MM.1S (cell line): ENCODE measurements at regions not wholly inside any gene's neighbourhood (a gene's known extent, or its start where the extent isn't known, plus 50 kb on each side); places are given as distances from the start of the nearest gene placed in this dataset.
"Not testable (repeated sequence)": the region's sequence is repeated elsewhere in the genome, so short reads cannot be mapped to it uniquely, and the experiment has no call there.

Source experiments
- DNase-seq: peaks from one replicate; pipeline ENCODE4 v3.0.0-alpha.2; 2015
- H2AFZ ChIP-seq: fragments of 300-600 bp; sonication (generic); 2 replicates; pipeline ENCODE4 v1.6.0; 2016; ENCODE audit warnings: antibody characterized with exemption, low read length
- H3F3A ChIP-seq: fragments of 300-600 bp; sonication (generic); 2 replicates; pipeline ENCODE4 v1.6.1; 2016; ENCODE audit warnings: mild to moderate bottlenecking, antibody characterized with exemption, low read length, moderate library complexity, mixed read lengths; ENCODE audit not compliant: insufficient read depth
- H3K27ac ChIP-seq: fragments of 300-600 bp; sonication (generic); 2 replicates; pipeline ENCODE4 v1.5.1; 2016; ENCODE audit warnings: mild to moderate bottlenecking, low read length
- H3K27me3 ChIP-seq: fragments of 300-600 bp; sonication (generic); replicated peaks from 2 replicates; pipeline ENCODE4 v1.6.0; 2016; ENCODE audit warnings: low read length; ENCODE audit not compliant: insufficient read depth
- H3K36me3 ChIP-seq: fragments of 300-600 bp; sonication (generic); replicated peaks from 2 replicates; pipeline ENCODE4 v1.6.1; 2016; ENCODE audit warnings: mild to moderate bottlenecking, low read length, mixed read lengths; ENCODE audit not compliant: insufficient read depth
- H3K4me1 ChIP-seq: fragments of 300-600 bp; sonication (generic); 2 replicates; pipeline ENCODE4 v1.6.1; 2016; ENCODE audit warnings: low read length, mixed read lengths
- H3K4me2 ChIP-seq: fragments of 300-600 bp; sonication (generic); 2 replicates; pipeline ENCODE4 v1.6.0; 2016; ENCODE audit warnings: low read depth, low read length
- H3K4me3 ChIP-seq: fragments of 300-600 bp; sonication (generic); 2 replicates; pipeline ENCODE4 v1.5.1; 2016; ENCODE audit warnings: low read length, mixed read lengths
- H3K79me2 ChIP-seq: fragments of 300-600 bp; sonication (generic); 2 replicates; pipeline ENCODE4 v1.6.1; 2016; ENCODE audit warnings: mixed run types, low read length, mixed read lengths
- H3K9ac ChIP-seq: fragments of 300-600 bp; sonication (generic); 2 replicates; pipeline ENCODE4 v1.6.1; 2016; ENCODE audit warnings: low read length, mixed read lengths
- H3K9me2 ChIP-seq: fragments of 300-600 bp; sonication (generic); replicated peaks from 2 replicates; pipeline ENCODE4 v1.6.1; 2016; ENCODE audit warnings: mild to moderate bottlenecking, low read length, mixed read lengths; ENCODE audit not compliant: insufficient read depth
- H3K9me3 ChIP-seq: fragments of 300-600 bp; sonication (generic); replicated peaks from 2 replicates; pipeline ENCODE4 v1.6.1; 2016; ENCODE audit warnings: mild to moderate bottlenecking, low read length, mixed read lengths; ENCODE audit not compliant: insufficient read depth
- H4K20me1 ChIP-seq: fragments of 300-600 bp; sonication (generic); 2 replicates; pipeline ENCODE4 v1.6.1; 2016; ENCODE audit warnings: mild to moderate bottlenecking, low read length, moderate library complexity, mixed read lengths; ENCODE audit not compliant: insufficient read depth
- EZH2 ChIP-seq: fragments of 300-600 bp; sonication (generic); optimal IDR thresholded peaks from 2 replicates; pipeline ENCODE3; 2017; ENCODE audit warnings: low read depth, mild to moderate bottlenecking, antibody characterized with exemption, low read length, mixed read lengths
- EZH2phosphoT487 ChIP-seq: fragments of 300-600 bp; sonication (generic); IDR thresholded peaks from 2 replicates; pipeline ENCODE4 v1.6.1; 2018; ENCODE audit warnings: antibody characterized with exemption, low read length
- TF ChIP-seq, protein P1 (sequence below): fragments of 300-600 bp; sonication (generic); IDR thresholded peaks from 2 replicates; pipeline ENCODE4 v1.5.1; 2016; ENCODE audit warnings: antibody characterized with exemption, low read length, mixed read lengths

GRCh38 chr17:77332981-77333685, 192.4 kb downstream of the SEC14L1 start:
- peak overlapping the region; percentile 74 for H3K9ac ChIP-seq
- peaks cover 85% of the 10 kb centered on the region for H3K79me2 ChIP-seq
- no peaks in the 10 kb centered on the region for H3K27me3 ChIP-seq
- TF ChIP-seq, protein P1, sequence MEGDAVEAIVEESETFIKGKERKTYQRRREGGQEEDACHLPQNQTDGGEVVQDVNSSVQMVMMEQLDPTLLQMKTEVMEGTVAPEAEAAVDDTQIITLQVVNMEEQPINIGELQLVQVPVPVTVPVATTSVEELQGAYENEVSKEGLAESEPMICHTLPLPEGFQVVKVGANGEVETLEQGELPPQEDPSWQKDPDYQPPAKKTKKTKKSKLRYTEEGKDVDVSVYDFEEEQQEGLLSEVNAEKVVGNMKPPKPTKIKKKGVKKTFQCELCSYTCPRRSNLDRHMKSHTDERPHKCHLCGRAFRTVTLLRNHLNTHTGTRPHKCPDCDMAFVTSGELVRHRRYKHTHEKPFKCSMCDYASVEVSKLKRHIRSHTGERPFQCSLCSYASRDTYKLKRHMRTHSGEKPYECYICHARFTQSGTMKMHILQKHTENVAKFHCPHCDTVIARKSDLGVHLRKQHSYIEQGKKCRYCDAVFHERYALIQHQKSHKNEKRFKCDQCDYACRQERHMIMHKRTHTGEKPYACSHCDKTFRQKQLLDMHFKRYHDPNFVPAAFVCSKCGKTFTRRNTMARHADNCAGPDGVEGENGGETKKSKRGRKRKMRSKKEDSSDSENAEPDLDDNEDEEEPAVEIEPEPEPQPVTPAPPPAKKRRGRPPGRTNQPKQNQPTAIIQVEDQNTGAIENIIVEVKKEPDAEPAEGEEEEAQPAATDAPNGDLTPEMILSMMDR = no peak
- no peak for TF ChIP-seq EZH2
- no peak for TF ChIP-seq EZH2phosphoT487
- no peaks in the 10 kb centered on the region; the same call in 1 of the 2 replicates for H3K9me3 ChIP-seq
- H3K36me3 ChIP-seq = peaks cover 3% of the 10 kb centered on the region; the same call in 1 of the 2 replicates
- 0 out of 2 replicates have a peak, but pooled peaks cover 5% of the 10 kb centered on the region for H4K20me1 ChIP-seq
- no peak overlapping the region for H2AFZ ChIP-seq
- H3K27ac ChIP-seq = peak overlapping the region; percentile 77
- H3K9me2 ChIP-seq = no peaks in the 10 kb centered on the region
- H3K4me2 ChIP-seq = peak overlapping the region; percentile 90
- peaks cover 27% of the 10 kb centered on the region for H3F3A ChIP-seq
- peak overlapping the region; percentile 56 for H3K4me3 ChIP-seq
- peaks cover 20% of the 10 kb centered on the region for H3K4me1 ChIP-seq
- DNase-seq = no peak

DNA sequence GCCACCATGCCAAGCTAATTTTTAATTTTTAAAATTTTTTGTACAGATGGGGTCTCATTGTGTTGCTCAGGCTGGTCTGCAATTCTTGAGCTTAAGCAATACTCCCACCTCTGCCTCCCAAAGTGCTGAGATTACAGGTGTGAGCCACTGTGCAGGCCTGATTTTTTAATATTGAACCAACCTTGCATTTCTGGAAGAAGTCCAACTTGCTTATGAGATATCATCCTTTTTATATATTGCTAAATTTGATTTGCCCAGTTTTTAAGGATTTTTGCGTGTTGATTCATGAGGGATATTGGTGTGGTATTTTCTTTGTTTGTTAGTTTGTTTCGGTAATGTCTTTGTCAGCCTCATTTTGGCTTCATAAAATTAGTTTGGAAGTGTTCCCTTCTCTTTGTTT, 196.4 kb downstream of the SEC14L1 start:
- H3K4me1 ChIP-seq = peaks cover 16% of the 10 kb centered on the region
- H3F3A ChIP-seq = peaks cover 20% of the 10 kb centered on the region
- no peak overlapping the region for H3K9ac ChIP-seq
- peaks cover 3% of the 10 kb centered on the region; the same call in 1 of the 2 replicates for H3K36me3 ChIP-seq
- H3K9me2 ChIP-seq = no peaks in the 10 kb centered on the region
- H3K4me2 ChIP-seq = no peak overlapping the region
- no peak for DNase-seq
- H3K27me3 ChIP-seq = no peaks in the 10 kb centered on the region
- no peaks in the 10 kb centered on the region; the same call in 1 of the 2 replicates for H3K9me3 ChIP-seq
- TF ChIP-seq EZH2phosphoT487 (no peak), EZH2 (no peak)
- TF ChIP-seq, protein P1 = no peak
- H3K79me2 ChIP-seq = peaks cover 81% of the 10 kb centered on the region
- H2AFZ ChIP-seq = no peak overlapping the region
- H3K27ac ChIP-seq = no peak overlapping the region
- no peaks in the 10 kb centered on the region for H4K20me1 ChIP-seq
- H3K4me3 ChIP-seq = no peak overlapping the region

DNA sequence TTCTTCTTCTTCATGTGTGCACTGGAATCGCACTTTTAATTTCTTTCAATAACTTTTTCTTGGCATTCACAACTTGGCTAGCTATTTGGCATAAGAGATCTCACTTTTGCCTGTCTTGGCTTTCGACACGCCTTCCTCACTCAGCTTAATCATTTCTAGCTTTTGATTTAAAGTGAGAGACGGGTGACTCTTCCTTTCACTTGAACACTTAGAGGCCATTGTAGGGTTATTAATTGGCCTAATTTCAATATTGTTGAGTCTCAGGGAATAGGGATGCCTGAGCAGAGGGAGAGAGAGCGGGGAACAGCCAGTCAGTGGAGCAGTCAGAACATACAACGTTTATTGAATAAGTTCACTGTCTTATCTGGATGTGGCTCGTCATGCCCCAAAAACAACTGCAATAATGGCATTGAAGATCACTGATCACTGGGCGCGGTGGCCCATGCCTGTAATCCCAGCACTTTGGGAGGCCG, 200.3 kb downstream of the SEC14L1 start:
- DNase-seq = no peak
- Histone ChIP-seq H3K4me1 (peaks cover 9% of the 10 kb centered on the region; the same call in 1 of the 2 replicates), H3K27ac (no peak overlapping the region), H3K9me3 (no peaks in the 10 kb centered on the region; the same call in 1 of the 2 replicates), H3K9me2 (no peaks in the 10 kb centered on the region), H2AFZ (no peak overlapping the region), H3K79me2 (peaks cover 88% of the 10 kb centered on the region), H3K27me3 (no peaks in the 10 kb centered on the region), H4K20me1 (no peaks in the 10 kb centered on the region), H3K9ac (no peak overlapping the region), H3K36me3 (peaks cover under 1% of the 10 kb centered on the region; the same call in 1 of the 2 replicates), H3K4me3 (no peak overlapping the region), H3K4me2 (no peak overlapping the region), H3F3A (peaks cover 3% of the 10 kb centered on the region; the same call in 1 of the 2 replicates)
- TF ChIP-seq EZH2 (no peak), EZH2phosphoT487 (no peak)
- TF ChIP-seq, protein P1 = no peak

GRCh38 chr17:77342656-77342990, 201.9 kb downstream of the SEC14L1 start:
- not testable (repeated sequence) for H3K27ac ChIP-seq, H3K4me2 ChIP-seq

More at GRCh38 chr17:77342656-77342990, 201.9 kb downstream of the SEC14L1 start:
- not testable (repeated sequence) for H3K36me3 ChIP-seq, H3K9ac ChIP-seq, H3K9me2 ChIP-seq, H3K27me3 ChIP-seq, DNase-seq, H4K20me1 ChIP-seq, H3K4me3 ChIP-seq, H3K9me3 ChIP-seq, H2AFZ ChIP-seq, H3F3A ChIP-seq
- Histone ChIP-seq H3K4me1 (peaks cover 13% of the 10 kb centered on the region), H3K79me2 (peaks cover 84% of the 10 kb centered on the region)
